ENCODE measurements at regions not wholly inside any gene's neighbourhood (a gene's known extent, or its start where the extent isn't known, plus 50 kb on each side); places are given as distances from the start of the nearest gene placed in this dataset.
"Not testable (repeated sequence)": the region's sequence is repeated elsewhere in the genome, so short reads cannot be mapped to it uniquely, and the experiment has no call there.

DNA sequence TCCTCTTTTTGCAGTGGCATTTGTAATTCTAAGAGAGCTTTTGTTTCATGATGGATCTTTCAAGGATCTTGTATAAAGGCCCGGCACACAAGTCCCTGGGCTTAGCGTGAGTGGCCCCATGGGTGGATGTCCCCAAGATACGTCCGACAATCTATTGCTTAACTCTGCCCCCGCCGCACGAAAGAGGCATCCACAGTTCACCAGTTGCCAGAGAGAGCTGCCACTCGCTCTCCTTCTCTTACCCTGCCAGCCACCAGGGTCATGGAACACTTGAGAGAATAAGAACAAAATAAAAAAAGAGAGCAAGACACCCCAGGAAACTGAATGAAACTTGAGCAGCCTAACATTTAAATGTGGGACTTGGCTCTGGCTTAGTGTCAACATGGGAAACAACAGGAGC is 92.3 kb downstream of the CTAGE1 start:
- no peak for DNase-seq

DNA sequence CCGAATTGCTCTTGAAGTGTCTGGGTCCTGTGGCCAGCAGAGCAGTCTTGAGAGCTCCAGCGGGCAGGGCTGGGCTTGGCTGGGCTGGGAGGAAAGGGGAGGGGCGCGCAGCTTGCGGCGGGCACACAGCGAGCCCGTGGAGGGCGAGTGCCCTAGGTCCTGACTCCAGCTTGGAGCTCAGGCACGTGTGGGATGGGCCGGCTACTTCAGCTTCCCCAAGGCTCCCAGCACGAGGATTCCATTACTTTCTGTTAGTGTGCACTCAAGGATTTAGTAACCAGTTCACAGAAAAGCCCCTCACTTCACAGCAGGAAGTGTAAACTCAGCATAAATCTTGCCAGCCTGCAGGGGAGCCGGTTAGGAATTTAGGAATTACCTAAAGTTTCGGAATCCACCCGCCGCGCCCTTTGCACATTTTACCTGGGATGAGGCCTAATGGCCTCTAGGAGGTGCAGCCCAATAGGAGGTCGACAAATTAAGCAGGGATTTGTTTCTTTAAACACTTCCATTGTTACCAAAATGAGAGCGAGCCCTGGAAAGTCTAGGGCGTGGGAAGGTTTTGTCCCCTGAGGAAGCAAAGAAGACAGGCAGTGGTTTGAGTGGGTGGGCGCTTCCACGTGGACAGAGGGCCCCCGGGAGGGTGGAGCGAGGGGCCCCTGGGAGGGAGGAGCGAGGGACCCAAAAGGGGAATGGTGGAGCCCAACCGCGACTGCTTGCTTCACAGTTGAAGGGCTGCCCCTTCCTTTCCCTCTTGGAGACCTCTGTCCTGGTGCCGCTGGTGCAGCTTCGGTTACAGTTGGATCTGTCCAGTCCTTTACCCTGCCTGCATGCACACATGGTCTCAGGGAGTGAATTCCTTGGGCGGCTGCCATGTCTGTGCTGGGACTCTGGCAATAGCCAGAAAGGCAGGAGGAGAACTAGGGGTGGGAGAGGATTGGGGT is 93.3 kb downstream of the CTAGE1 start:
- DNase-seq: no peak

DNA sequence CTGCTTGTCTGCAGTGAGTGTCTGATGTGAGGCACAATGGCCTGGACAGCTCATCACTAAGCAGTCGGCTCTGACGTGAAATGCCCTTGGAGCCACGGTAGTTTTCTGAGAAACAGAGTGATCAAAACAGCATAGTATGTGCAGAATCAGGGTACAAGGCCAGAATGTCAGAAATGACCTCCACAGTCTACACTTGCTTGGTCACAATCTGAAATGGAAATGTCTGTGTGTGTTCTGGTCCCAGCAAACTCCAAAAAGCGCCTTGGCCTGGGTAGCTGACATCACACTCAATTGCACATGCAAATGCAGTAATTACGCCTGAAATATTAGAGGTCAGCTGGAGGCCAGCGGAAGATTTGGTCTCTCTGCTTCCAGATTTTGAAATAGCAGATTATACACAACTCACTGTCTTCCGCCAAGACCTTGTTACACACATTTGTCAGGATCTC is 95.4 kb downstream of the CTAGE1 start:
- no peak for DNase-seq

DNA sequence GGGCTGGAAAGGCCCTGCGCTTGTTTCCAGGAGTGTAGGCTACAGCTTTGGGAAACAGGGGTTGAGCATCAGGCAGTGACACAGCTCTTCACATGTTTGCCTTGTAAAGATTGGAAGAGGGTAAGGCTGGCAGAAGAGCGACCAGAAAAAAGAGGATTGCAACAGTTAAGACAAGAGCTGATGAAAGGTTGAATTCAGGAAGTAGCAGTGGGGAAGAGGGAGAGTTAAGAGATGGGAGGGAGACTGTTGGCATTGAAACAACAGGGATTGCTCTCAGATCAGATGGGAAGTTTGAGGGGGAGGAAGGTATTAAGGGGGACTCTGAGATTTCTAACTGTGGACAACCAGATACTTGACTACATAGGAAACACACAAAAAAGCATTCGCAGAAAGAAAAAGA is 96.9 kb downstream of the CTAGE1 start:
- DNase-seq: no peak

DNA sequence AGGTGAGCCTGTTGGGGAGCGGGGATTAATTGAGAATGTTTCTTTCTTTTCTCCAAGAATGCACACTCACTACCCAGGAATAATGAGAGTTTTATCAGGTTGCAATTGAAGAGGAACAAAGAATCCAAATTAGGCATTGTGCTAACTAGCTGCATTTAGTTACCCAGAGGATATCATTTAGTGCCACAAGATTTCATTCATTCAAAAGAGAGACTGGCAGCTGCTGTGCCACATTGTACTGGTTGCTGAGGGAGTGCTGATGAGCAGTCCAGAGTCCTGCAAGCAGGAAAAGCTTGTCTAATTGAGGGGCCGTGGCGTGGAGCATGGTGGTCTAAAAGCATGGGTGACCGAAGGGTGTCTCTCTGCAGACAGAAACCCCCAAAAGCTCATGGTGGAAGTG is 97.6 kb downstream of the CTAGE1 start:
- DNase-seq: no peak

DNA sequence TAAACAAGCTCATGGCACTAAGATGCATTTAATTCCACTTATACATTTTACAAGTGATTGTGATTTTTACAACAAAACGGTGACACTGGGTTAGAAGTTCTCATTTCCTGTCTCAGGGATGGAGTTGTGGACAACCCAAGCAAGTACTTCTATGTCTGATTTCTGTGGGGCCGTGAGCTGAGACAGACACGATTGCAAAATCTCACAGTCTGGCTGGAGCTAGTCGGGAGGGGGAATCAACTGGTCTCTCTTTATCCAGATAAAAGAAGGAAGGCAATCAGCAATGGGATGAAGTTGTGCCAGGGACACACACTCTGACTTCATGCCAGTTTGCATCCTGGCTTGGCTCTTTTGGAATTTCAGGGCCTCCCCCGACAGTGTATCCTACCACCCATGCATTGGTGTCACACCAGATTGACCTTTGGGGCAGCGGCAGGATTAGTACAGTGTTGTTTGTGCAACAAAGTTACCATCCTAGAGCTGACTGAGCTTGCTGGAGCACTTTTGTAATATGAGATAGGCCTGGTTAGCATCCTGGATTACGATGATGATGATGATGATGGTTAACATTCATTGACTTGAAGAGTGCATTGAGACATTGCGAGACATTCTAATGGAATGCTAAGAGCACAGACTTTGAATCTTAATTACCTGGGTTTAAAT is 98.8 kb downstream of the CTAGE1 start:
- no peak for DNase-seq

DNA sequence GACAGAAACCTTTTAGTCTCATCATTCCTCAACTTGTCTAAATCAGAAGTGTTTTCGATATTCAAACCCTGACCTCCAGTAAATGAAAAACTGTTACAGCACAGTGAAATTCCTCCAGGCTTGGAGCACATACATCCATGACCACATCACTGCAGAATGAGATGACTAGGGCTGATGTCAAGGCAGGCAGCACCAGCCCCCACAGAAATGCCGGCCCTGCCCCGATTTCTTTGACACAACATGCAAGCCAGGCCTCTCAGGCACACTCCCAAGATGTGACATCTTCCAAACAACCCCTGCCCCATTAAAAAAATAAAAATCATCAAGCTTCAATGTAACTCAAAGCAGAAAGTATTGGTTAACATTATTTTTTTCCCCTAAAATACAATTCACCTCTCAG is 103.3 kb downstream of the CTAGE1 start:
- no peak for DNase-seq

DNA sequence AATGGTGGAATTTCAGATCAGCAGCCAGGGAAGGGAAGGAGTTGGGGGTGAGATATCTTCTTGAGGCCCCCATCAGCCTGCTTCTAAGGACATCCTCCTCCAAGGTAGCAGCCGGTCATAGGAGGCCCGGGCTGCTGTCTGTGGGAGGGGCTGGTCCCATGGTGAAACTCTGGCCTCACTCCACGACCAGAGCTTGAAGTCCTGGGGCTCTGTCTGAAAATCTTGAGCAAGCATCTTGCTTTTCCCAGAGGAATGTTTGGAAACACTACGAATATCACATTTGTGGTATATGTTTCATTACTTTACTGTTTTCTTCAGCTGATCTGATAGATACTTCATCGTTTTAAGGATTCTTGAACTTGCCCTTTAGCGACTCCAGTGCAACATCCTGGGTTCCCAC is 103.7 kb downstream of the CTAGE1 start:
- DNase-seq: no peak

DNA sequence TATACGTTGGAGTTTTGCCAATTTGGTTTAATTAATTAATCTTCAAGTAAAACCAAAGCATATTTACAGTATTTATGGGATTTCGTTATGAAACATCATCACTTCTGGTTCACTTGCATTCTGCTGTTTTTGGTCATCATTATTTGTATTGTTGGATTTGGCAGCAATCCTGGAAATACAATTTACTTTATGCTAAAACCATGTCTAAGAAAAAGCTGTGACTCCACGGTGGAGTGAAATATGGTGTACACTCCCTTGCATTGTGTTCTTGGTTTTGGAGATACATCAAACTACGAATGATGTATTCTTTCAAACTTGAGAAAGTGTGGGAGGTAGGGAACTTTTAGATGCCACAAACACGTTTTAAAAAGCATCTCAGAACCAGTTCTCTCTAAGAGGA is 106.4 kb downstream of the CTAGE1 start:
- no peak for DNase-seq

DNA sequence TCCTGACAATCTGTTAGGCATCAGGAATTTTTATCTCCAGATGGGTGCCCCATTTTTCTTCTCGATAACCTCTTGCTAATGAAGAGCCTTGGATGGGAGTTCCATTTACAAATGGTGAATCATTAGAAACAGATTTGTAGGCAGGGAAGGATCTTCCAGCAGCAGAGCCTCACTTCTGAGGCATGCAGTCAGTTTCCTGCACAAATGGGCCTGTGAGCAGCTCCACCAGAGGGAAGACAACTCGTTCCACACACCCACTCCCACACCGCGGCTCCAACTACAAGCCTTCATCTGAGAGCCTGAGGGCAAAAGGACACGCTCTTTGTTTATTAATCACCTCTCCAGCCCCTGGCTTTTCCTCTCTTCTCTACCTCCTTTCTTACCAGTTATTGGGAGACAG is 108.5 kb downstream of the CTAGE1 start:
- DNase-seq: no peak

DNA sequence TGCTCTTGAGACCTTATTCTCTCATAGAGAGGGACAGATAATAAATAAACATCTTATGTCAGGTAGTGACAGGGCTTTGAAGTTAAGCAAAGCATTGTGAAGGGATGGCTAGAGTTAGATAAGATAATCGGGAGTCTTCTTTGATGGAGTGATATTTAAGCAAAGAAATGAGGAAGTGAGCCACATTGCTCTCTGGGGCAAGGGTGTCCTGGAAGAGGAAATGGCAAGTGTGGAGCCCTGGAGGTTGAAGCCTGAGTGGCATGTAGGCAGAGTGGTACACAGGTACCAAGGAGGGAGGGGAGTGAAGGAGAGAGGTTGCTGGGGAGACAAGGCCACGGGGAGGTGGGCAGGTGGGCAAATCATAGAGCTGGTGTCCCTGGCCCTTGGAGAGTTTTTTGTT is 110.2 kb downstream of the CTAGE1 start:
- no peak for DNase-seq

DNA sequence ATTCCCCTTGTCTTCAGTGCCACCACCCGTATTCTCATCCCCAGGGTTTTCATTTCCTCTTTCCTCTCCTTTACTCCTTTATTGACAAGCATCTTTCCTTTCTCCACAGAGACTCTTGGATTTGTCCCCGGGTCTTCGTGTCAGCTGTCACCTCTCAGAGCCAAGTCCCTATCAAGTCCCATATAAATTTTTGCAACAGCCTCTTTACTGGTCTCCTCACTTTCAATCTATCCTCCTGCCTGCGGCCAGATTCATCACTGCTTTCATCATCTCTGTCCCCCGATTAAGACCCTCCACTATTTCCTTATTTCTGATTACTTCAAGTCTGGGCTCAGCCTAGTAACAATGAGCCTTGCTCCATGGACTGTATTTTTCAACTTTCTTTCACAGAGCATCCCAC is 113.8 kb downstream of the CTAGE1 start:
- no peak for DNase-seq

DNA sequence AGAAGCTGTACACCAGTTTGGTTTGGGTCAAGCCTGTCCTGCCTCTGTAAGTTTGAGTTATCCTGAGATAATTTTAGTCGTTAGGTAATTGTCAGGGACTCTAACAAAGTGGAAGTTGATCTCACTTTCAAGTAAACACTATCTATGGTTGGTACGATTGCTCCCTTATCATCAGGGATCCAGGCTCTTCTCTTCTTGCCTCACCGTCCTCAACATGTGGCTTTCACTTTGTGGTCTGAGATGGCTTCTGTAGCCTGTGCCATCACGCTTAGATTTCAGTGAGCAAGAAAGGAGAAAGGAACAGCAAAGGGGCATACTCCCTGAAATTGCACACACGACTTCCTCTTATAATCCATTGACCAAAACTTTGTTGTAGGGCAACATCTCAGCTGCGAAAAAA is 115.6 kb downstream of the CTAGE1 start:
- no peak for DNase-seq

DNA sequence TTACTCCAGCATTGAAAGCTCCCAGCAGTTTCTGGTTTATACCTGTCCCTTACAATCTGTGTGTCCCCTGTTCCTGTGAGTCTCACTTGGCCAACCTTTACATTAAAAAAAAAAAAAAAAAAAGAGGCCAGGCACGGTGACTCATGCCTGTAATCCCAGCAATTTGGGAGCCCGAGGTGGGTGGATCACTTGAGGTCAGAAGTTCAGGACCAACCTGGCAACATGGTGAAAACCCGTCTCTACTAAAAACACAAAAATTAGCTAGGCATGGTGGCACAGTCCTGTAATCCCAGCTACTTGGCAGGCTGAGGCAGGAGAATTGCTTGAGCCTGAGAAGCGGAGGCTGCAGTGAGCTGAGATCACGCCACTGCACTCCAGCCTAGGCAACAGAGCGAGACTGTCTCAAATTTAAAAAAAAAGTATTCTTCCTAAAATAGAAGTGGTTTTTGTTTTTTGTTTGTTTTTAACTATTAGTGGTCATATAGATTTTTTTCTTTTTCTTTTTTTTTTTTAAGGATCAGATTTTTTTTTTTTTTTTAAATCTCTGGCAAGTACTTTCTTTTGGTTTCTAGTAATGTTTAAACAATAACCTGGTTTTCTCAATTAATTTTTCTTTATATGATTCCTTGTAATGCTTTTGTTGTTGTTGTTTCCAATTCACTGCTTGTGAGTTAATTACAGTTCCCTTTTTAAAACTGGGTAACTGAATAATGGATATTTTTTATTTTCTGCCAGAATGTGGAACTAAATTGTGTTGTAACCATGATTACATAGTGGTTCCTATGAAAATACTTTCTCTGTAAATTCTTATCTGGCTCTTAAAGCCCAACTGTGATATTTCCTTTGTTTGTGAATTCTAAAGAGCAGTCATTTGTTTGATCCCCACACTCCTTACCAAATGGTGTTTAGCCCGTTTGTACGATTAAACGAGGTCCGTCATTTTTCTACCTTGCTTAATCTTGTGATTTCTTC is 116.8 kb downstream of the CTAGE1 start:
- no peak for DNase-seq

DNA sequence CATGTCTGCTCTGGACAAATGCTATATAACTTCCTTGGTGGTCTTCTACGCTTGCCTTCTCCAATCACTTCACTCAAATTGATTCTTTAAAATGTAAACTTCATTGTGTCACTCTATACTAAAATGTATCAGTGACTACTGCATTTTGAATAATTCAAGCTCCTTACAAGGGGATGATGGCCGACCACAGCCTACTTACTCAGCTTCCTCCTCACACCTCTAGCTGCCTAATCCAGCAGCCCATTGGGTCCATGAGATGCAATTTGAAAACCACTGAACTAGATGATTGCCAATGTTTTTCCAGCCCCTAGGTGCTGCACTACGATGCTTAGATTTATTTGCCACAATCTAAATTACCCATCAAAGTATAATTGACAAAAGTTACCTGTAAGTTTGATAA is 120.7 kb downstream of the CTAGE1 start:
- no peak for DNase-seq

DNA sequence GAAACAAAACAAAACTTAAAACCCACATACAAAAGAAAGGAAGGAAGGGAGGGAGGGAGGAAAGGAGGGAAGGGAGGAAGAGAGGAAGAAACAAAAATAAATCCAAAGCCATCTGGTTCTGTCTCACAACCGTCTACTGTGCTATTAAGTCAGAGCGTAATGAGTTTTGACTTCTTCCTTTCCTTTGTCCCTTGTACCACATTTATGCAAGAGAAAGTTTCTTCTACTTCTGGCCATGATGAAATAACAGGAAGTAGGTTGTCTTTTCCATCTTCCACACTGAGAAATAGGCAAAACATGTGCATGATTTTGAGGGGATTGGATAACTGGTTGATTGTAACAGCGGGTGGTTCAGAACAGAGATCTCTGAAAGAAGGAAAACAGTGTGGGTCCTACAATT is 121.4 kb downstream of the CTAGE1 start:
- DNase-seq: no peak

DNA sequence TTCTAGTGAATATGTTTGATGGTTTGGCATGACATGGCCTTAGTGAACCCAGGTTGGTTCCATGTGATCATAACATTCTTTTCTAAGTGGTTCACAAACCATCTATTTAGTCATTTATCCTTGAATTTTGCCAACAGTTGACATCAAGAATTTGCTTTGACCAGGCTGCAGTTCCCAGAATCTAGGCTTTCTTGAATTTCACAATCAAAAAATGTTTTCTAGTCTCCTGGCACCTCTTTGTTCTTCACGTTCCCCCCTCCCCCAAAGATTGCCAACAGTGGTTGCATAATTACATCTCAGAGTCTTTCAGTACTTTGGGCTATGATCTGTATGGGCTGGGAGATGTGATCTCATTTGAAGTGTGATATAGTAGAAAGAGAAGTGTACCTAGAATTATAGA is 124.0 kb downstream of the GATA6 start:
- no peak for DNase-seq

DNA sequence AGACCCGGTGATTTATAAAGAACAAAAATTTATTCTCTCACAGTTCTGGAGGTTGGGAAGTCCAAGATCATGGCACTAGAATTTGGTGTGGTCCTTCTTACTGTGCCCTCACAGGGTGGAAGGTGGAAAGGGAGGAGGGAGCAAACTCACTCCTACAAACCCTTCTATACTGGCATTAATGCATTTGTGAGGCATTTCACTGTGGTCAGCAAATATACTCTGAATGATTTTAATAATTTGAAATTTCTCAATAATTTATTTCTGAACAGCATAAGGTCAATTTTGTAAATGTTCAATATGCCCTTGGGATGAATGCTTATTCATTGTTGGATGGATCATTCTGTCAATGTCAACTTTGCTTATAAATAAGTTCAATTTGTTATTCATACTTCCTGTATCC is 120.6 kb downstream of the GATA6 start:
- DNase-seq: no peak

DNA sequence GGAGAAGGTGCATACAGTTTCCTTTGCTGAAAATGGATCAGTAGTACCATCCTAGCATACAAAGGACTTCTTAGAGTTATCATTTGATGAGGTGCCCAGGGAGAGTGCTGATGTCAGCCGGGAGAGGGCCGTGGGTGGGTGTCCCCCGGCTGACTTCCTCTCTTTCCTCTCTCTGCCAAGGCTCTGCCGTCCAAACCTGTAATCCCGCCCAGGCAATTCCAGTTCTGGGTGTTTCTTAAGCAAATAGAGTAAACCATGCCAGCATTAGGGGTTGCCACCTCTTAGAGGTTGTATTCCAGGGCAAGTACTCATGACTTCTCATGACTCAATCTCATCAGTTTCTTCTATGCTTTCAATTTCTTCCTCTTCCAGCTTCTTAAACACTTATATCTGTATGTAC is 117.2 kb downstream of the GATA6 start:
- no peak for DNase-seq

DNA sequence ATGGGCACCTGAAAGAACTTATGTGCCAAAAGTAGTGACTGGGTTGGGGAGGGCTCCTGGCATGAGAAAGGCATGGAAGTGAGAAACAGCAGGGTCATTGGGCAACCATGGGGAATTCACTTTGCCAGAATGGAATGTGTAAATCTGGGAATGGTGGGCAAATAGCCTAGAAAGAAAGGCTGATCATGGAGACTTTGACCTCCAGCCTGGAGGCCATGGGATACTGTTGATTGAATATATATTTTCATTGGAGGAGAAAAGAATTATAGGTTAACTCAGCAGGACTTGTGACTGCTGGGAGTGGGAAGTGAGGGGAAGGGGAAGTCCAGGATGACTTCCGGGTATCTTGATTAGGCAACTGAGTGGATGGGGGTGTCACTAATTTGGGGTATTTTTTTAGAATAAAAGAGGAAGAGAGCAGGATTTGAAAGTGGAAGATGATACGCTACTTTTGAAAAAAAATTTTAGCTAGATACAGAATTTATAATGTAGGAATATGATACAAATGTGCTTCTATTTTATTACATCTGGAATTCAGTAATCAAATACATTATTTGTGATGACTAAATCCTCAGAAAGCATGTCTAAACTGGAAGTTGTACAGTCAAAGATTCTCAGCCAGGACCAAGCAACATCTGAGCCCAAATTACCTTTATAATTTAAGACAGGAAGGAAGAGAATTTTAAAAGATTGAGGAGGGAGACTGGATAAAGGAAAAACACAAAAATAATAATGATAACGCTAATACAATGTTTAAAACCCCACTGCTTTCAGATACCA is 116.2 kb downstream of the GATA6 start:
- DNase-seq: no peak

DNA sequence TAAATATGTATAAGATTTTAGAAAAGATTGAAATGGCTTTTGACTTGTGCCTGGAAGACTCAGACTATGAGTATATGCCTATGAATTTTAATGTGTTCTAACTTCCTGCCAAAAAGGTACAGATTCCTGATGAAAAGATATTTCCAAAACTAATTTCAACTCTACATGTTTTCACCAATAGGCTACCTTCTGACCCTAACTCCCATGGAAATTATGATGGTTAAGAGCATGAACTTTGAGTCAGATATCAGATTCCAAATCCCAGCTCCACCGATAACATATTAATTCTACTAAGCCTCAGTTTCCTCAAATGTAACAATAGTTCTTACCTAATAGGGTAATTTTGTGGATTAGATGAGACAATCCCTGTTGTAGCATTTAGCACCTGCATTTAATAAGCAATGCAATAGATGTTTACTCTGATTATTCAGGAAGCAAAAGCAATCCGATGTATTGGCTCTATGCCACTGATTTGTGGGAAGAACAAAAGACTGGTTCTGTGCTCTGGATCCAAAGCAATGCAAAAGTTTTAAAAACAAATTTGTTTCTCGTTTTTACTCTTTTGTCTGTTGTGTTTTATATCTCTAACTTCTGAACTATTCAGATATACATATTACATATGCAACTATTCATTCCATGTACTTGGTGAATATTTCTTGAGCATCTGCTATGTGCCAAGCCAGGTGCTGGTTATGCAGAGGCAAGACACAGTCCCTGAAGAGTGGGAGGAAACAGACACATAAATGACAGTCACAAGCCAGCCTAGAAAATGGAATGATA is 115.4 kb downstream of the GATA6 start:
- no peak for DNase-seq

DNA sequence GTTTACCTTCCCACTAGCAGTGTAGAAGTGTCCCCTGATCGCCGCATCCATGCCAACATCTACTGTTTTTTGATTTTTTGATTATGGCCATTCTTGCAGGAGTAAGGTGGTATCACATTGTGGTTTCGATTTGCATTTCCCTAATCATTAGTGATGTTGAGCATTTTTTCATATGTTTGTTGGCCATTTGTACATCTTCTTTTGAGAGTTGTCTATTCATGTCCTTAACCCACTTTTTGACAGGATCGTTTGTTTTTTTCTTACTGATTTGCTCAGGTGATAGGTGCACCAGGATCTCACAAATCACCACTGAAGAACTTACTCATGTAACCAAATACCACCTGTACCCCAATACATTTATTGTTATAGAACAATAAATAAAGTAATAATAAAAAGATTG is 114.5 kb downstream of the GATA6 start:
- DNase-seq: not testable (repeated sequence)

Measured in NCI-H2029 (cell line).